NCI-H146 treated with DMSO at 0.1 percent for 48 hours (cell line): ENCODE measurements at regions not wholly inside any gene's neighbourhood (a gene's known extent, or its start where the extent isn't known, plus 50 kb on each side); places are given as distances from the start of the nearest gene placed in this dataset.

Source experiments
- DNase-seq: peaks from one replicate; lab custom pipeline; 2025; ENCODE audit not compliant: unreplicated experiment; lab: John Stamatoyannopoulos, UW

DNA sequence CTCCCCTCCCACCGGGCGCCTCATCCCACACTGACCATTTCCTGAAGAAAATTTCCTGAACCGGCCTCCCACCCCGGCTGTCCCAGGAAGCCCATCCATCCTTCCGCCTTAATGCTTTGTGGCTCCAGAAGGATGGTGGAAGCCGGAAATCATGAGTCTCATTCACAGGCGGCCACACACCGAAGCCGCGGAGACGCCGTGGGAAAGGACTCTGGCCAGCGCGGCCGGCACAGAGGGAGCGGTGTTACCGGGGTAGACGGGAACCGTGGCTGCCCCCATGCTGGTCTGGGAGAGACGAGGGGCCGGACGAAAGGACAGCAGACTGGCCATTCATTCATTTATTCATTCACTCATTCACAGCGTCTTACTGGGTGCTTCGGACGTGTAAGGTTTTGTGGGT, 326.8 kb downstream of the SEC14L1 start:
- no peak for DNase-seq

DNA sequence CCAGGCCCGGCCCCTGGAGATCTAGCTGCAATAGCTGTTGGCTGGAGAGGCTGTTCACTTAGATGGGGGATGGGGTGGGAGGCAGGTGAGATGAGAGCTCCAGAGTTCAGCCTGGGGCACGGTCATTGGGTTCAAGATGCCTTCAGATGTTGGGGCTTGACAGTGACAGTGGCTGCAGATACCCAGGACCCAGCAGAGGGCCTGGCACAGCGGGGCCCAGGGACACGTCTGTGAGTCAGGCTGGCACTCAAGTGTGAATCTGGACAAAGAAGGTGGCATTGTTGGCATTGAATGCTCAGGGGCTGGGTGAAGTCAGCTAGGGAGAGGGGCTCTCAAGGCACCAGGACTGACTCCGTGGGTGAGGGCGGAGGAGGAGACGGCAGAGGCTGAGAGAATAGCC, 328.1 kb downstream of the SEC14L1 start:
- DNase-seq: no peak

DNA sequence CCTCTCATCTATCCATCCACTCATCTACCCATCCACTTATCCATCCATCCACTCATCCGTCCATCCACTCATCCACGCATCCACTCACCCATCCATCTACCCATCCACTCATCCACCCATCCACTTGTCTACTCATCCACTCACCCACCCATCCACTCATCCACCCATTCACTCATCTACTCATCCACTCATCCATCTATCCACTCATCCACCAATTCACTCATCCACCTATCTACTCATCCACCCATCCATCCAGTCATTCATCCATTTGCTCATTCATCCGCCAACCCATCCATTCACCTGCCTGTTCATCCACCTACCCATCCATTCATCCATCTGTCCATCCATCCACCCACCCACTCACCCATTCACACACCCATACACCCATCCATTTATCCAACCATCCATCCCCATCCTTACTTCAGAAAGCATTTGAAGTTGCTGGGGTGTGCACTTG, 329.6 kb downstream of the SEC14L1 start:
- DNase-seq: no peak

DNA sequence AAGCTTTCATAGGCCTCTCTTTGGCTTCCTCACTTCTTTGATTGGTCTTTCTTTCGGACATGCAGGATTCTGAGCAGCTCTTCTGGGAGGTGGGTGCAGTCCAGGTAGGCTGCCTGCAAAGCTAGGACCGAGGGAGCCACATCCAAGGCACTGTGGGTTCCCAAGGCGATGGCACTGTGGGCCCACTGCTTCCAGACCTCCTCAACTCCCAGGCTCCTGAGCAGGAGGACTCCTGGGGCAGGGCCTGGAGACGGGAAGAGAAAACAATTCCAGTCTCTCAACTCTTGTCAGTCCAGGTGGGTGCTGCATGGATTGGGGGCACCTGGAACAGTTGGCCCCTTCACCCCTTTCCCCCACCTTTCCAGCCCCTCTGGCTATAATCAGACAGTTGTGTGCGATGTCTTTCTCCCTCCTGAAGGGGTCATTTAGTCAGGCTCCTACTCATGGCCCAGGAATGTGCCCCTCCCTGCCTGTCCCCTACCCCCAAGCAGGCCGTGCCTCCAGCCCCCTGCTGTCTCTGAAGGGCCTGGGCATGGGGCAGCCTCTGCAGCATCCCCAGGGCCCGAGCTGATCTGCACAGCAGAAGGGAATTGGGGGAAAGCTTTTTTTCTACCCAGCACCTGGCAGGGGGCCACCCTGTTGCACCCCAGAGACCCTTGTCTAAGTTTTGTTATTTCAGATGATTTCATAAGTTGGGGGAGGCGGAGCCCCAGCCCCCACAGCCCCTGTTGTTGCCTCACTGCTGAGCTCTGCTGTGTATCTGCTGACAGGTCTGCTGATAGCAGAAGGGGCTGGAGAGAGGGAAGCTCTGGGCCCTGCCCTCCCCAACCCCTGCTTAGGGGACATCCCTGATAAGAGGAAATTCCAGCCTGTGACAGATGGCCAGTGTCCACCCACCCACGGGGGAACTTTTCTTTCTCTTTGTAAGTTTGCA, 330.3 kb downstream of the SEC14L1 start:
- no peak for DNase-seq

DNA sequence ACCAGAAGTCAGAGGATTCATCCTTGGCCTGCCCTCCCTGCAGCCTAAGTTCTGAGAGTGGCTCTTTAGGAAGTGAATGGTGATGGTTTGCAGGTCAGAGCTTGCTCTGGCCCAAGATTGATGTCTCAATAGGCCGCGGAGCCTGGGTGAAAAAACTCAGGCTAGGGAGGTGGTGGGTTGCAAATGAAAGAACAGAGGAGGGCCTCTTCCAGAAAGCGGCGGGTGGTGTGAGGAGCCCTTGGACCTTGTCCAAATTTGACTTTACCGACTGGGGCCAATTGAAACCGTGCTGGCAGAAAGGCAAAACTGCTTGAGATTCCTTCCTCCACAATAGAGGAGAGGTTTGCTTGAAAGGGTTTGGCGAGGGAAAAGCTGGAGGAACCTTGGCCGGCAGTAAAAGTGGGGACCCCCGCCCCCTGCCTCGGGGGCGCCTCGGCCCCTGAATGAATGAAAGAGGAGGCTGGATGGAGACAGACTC, 331.3 kb downstream of the SEC14L1 start:
- DNase-seq: no peak

DNA sequence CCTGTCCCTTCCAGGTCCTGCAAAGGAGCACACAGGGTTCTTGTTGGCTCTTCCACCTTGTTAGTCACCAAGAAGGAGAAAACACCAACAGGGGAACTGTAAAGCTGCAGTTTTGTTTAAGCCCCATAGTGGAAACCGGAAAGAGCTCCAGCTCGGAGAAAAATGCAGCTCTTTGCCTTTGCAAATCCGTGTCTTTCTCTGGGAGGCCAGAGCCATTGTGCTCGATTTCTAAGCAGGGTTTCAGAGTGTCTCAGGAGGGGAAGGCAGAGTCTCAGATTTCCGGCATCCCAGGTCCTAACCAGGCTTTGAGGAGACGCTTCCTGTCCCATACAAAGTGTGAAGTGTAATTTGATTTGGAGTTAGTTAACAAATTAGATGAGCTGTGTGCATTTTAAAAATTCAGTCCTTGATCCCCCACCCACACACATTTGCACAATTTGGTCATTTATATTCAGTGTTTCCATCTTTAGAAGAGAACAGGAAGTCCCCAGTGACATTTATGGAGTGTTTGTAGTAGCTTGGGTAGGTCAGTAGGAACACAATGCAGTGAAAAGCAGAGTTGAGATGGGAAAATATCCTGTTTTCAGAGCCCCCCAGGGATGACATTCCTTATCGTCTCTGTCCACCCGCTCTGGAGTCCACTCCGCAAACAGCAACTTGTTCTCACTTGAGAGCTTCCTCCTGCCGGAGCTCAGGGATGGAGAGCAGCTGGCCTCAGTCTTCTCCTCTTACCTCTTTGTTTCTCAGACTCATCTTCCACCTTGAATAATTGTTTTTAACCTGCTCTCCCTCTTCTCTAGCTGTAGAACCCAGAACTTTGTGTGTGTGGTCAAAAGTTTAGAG, 331.9 kb downstream of the SEC14L1 start:
- DNase-seq: no peak

DNA sequence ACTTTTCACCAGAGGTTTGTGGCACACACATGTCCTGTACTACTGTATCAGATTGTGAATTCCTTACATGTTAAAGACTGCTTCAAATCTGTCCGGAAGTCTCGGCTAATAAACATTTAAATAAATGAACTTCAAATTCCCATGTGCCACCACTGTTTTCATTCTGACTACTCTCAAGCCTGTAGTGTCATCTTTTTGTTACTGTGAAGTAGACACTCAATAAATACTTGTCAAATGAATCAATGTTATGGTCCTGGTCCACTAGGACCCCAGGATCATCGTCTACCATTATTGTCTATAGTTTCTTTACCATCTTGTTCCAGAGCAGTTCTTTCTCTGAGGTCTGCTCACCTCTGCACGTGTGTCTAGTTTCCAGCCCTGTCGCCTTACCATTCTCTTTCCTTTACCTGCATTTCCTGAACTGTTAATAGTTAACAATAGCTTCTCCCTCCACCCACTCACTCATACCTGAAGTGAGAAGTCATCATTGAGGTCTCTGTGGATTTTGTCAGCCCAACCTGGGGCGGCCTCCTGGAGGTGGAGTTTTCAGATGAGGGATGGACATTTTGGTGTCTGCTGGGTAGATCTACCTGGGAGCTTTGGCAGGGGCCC, 333.0 kb downstream of the SEC14L1 start:
- no peak for DNase-seq

DNA sequence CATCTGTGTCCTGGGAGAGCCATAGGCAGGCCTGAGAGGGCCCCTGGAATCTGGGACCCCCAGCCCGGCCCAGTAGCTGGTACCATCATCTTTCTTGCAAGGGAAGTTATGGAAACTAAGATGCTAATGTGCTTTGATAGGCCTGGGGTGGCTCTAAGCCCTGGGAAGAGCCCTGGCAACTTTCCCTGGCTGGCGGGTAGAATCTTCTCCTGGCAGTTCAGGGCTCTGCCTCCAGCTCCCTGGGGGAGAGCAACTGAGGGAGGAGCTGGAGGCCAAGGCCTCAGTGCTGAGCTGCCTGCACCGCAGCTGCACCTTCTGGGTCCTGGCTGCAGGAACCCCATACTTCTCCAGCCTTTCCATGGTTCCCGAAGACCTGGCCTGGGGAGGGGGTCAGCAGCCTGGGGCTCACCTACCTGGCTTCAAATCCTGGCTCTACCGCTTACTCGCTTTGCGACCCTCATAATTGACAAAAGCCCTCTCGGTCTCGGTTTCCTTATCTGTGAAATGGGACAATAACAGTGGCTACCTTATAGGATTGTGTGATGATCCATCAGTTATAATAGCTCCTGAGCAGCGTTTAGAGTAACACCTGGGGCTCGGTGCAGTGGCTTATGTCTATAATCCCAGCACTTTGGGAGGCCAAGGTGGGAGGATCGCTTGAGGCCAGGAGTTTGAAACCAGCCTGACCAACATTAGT, 333.7 kb downstream of the SEC14L1 start:
- no peak for DNase-seq

DNA sequence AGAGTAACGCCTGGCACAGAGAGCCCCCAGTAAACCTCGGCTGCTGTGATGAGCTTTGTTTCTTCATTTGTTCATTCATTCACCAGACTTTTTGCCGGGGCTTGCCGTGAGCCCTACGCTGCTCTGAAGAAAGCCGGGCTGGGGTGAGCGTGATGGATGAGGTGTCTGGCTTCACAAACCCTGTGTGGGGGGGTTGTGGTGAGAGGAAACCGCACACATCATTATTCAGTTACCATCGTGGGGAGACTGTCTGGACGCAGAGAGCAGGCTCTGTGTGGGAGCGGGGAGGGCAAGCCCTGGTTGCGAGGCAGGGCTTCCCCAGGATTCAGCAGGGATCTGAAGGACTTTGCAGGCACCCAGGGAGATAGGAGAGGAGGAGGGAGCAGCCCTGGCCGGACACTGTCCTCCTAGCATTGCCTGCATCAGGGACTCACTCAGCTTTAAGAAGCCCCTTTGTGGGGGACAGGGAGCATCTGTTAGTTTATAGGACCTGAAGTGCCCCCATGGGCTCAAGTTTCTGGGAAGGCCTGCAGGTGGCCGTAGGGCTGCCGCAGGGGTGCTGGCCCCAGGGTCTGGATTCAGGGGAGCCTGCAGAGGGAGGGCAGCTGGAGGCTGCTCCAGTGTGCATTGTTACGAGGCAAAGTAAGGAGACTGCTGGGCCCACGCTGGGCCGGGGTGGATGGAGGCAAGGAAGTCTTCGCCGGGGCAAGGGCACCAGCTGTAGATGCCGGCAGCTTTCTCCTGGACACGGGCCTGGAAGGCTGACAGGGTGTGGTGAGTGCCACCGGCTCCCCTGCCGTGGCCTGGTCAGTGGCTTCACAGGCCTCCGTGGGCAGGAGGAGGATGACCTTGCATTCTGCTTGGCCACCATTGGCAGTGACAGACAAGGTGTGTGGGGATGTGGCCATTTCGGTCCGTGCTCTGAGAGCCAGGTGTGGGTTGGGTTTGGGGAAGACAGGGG, 334.5 kb downstream of the SEC14L1 start:
- DNase-seq: no peak

DNA sequence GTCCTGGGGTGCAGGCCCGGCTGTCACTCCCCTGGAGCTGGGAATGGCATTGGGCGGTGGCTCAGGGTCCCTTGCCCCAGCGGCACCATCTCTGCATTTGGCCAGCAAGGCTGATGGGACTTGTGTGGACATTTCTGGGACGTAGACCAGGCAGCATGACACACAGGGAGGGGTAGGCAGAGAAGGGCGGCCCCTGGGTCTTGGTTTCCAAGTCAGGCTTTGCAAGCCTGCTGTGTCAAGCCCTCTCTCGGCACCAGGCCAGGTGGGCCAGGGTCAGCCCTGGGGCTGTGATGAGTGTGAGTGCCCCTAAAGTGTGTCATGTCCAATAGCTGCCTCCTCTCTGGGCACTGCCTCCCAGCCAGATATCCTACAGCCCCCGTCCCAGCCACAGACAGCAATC, 335.2 kb downstream of the SEC14L1 start:
- DNase-seq: no peak

DNA sequence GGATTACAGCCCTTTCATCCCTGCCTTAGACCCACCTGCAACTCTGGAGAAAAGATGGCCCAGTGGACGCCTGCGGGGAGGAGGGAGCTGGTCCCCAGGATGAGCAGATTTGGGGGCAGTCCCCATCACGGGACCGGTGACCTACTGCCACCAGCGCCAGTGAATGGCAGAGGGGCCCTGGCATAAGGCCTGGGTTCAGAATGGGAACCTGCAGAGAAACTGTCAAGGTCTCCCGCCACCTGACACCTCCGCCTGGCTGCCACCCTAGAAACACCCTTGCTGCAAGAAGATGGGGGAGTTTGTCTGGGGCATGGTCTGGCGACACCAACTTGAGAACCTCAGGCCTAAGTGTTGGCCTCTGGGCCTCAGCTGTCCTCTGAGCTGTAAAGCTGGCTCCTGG, 335.7 kb downstream of the SEC14L1 start:
- no peak for DNase-seq

DNA sequence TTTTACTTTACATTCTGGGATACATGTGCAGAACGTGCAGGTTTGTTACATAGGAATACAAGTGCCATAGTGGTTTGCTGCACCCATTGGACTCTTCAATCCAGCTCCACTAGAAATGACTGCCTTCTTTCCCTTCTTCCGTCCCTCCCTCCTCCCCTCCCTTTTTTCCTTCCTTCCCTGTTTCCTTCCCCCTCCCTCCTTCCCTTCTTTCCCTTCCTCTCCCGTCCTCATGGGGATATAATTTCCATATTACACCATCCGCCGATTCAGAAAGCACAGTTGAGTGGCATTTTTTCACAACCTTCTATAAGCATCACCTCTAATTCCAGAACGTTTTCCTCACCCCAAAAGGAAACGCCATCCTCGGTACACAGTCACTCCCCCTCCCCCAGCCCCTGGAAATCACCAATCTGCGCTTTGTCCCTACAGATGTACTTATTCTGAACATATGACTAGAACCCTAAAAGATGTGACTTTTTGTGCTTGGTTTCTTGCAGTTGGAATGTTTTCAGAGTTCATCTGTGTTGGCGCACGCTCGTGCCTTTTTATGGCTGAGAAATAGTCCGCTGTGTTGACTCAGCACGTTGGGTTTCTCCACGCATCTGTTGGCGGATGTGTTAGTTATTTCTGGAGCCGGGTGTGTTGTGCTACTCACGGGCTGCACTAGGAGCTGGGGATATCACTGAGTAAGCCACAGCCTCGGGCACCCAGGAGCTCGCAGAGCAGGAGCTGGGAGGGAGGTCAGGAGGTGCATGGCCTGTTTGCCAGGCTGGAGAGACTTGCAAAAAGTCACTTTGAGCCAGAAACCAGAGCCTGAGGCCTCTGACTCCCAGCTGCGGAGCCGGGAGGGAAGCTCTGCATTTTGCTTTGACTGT, 336.4 kb downstream of the SEC14L1 start:
- no peak for DNase-seq

DNA sequence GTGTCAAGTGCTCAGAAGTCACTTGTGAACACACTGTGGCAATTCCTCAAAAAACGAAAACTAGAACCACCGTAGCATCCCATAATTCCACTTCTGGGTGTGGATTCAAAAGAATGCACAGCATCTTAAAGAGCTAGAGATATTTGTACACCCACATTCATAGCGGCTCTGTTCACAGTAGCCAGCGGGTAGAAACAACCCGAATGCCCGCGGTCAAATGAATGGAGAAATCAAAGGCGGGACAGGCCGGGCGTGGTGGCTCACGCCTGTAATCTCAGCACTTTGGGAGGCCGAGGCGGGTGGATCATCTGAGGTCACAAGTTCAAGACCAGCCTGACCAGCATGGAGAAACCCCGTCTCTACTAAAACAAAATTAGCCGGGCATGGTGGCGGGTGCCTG, 337.5 kb downstream of the SEC14L1 start:
- no peak for DNase-seq

DNA sequence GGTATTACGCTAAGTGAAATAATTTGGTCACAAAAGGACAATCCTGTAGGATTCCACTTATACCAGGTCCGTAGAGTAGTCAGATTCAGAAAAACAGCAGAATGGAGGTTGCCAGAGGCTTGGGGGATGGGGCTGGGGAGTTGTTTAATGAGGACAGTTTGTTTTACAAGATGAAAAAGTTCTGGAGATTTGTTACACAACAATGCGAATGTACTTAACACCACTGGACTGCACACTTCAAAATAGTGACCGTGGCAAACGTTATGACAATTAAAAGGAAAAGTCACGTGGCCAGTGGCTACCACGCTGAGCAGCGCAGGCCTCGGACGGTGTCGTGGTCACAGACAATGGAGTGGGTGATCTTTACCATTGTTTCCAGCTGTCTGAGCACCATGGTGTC, 338.1 kb downstream of the SEC14L1 start:
- DNase-seq: no peak

DNA sequence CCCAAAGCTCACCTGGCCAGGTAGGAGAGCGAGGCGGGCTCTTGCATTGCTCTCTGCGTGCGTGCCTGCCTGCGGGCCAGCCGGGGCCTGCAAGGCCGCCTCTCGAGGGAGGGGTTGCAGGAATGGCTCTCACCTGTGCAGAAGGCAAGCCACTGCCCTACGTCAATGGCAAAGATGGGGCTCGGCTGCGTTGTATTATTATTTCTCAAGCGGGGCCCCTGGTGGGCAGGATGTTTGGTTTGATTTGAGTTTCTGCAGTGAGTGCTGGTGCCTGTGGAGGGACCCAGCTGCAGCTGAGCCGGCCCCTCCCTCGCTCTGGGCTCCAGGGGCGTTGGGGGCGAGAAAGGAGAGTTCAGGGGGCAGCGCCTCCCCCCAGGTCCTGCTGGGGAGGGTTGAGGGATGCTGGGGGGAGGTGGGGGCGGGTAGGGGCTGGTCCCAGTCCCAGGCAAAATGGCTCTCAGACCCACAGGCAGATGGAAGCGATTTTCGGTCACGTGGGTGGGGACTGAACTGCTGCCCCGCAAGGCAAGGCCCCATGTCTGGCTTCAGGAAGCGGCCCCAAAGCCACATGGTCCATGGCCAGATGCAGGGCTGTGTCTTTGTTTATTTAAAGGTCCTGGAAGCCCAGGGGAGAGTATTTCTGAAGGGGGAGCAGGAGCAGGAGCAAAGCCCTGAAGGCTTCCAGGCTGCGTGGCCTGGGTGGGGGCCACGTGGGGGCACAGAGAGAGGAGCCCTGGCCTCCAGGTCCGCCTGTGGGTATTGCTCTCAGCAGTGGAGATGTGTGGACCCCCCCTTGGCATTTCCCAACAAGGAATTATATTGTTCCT, 338.8 kb downstream of the SEC14L1 start:
- DNase-seq: no peak

DNA sequence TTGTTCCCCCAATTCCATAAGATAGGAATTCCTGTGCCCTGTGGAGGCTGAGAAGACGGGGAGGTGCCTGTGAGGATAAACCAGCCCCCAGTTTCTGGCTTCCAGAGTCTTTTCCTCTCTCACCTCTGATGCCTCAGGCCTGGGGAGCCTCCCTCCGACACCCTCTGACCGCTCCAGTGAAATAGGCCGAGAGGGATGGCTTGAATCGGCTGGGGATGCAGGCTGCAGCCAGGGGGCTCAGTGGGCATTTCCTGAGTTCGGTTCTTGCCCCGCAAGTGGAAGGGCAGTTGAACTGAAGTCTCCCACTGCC, 339.4 kb downstream of the SEC14L1 start:
- no peak for DNase-seq

DNA sequence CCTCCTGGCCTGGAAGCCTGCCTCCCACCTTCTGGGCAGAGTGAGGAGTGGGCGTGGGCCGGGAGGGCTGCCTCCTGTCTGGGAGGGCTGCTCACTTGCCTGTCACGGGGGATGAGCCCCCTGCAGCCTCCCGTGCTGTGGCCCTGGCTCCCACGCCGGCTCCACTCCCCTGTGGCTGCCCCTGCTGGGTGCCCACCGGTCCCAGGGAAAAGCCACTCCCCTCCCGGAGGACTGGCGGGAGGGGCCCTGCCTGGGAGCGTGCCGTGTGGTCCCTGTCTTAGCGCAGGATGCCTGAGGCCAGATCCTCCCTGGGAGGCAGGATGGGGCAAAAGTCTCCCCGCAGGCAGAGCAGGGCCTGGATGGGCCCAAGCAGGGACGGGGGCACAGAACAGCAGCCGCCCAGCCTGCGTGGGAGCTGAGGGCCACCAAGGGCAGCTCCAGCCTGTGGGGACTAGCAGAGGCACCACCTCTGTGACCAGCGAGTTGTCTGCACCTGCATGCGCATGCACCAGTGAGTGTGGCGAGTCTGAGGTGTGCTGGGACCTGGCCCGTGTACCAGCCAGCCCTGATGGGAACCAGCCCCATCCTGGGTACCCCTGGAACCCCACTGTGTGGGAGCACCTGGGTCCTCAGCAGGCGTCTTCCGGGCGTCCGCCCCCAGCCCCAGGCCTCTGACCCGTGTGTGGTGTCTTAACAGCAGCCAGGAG, 339.9 kb downstream of the SEC14L1 start:
- no peak for DNase-seq
